ENCODE measurements at regions not wholly inside any gene's neighbourhood (a gene's known extent, or its start where the extent isn't known, plus 50 kb on each side); places are given as distances from the start of the nearest gene placed in this dataset.
"Not testable (repeated sequence)": the region's sequence is repeated elsewhere in the genome, so short reads cannot be mapped to it uniquely, and the experiment has no call there.

- H3K9ac ChIP-seq (ENCODE audit: low read length): no peak overlapping the region
- no peak overlapping the region for H3K4me3 ChIP-seq (ENCODE audit: low read length)
- H3K27me3 ChIP-seq (replicated peaks; ENCODE audit: control insufficient read depth, insufficient read depth, low read length): no peaks in the 10 kb centered on the region
- no peaks in the 10 kb centered on the region for H3K36me3 ChIP-seq (ENCODE audit: control insufficient read depth, insufficient read depth, low read length, severe bottlenecking)
- no peak for DNase-seq (ENCODE audit: low read depth)
- H3K4me1 ChIP-seq (ENCODE audit: control insufficient read depth, insufficient read depth, low read length): no peaks in the 10 kb centered on the region
- H3K9me3 ChIP-seq (ENCODE audit: control insufficient read depth, low read length): no peaks in the 10 kb centered on the region
These were observed 134.0 kb downstream of the ISOC1 start for GRCh38 chr5:129228577-129228976.

GRCh38 chr5:129241755-129242154 lies 147.2 kb downstream of the ISOC1 start:
- Histone ChIP-seq H3K9me3 (ENCODE audit: control insufficient read depth, low read length) (no peaks in the 10 kb centered on the region), H3K4me3 (ENCODE audit: low read length) (no peak overlapping the region), H3K27me3 (replicated peaks; ENCODE audit: control insufficient read depth, insufficient read depth, low read length) (no peaks in the 10 kb centered on the region), H3K9ac (ENCODE audit: low read length) (no peak overlapping the region), H3K36me3 (ENCODE audit: control insufficient read depth, insufficient read depth, low read length, severe bottlenecking) (no peaks in the 10 kb centered on the region), H3K4me1 (ENCODE audit: control insufficient read depth, insufficient read depth, low read length) (peaks cover 43% of the 10 kb centered on the region)
- DNase-seq (ENCODE audit: low read depth): no peak

GRCh38 chr5:129243039-129243438 lies 148.5 kb downstream of the ISOC1 start:
- no peaks in the 10 kb centered on the region for H3K27me3 ChIP-seq (replicated peaks; ENCODE audit: control insufficient read depth, insufficient read depth, low read length)
- H3K36me3 ChIP-seq (ENCODE audit: control insufficient read depth, insufficient read depth, low read length, severe bottlenecking): no peaks in the 10 kb centered on the region
- H3K9me3 ChIP-seq (ENCODE audit: control insufficient read depth, low read length): no peaks in the 10 kb centered on the region
- peaks cover 43% of the 10 kb centered on the region for H3K4me1 ChIP-seq (ENCODE audit: control insufficient read depth, insufficient read depth, low read length)
- DNase-seq (ENCODE audit: low read depth): peak; percentile 72
- no peak overlapping the region for H3K4me3 ChIP-seq (ENCODE audit: low read length)
- H3K9ac ChIP-seq (ENCODE audit: low read length): no peak overlapping the region

DNA sequence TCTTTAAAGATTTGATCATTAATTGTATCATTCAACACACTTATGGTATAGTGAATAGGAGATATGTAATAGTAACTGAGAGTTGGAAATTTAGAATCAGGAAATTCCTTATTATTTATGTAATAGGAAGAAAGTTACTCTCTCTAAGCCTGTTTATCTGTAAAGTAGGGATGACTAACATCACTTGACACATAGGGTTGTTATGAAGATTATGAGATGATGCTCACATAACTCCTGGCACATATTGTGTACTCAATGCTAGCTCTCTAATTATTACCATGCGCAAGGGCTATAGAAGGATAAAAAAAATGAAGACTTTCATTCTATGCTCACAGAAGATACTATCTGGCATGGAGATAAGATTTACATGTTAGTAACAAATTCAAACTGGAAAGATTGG lies 149.9 kb downstream of the ISOC1 start:
- Histone ChIP-seq H3K4me1 (ENCODE audit: control insufficient read depth, insufficient read depth, low read length) (peaks cover 43% of the 10 kb centered on the region), H3K27me3 (replicated peaks; ENCODE audit: control insufficient read depth, insufficient read depth, low read length) (no peaks in the 10 kb centered on the region), H3K9ac (ENCODE audit: low read length) (no peak overlapping the region), H3K36me3 (ENCODE audit: control insufficient read depth, insufficient read depth, low read length, severe bottlenecking) (no peaks in the 10 kb centered on the region), H3K9me3 (ENCODE audit: control insufficient read depth, low read length) (no peaks in the 10 kb centered on the region), H3K4me3 (ENCODE audit: low read length) (no peak overlapping the region)
- DNase-seq (ENCODE audit: low read depth): peak; percentile 51

- Histone ChIP-seq H3K9ac (ENCODE audit: low read length) (peak overlapping the region; percentile 72), H3K27me3 (replicated peaks; ENCODE audit: control insufficient read depth, insufficient read depth, low read length) (no peaks in the 10 kb centered on the region), H3K4me3 (ENCODE audit: low read length) (peak overlapping the region; percentile 34), H3K4me1 (ENCODE audit: control insufficient read depth, insufficient read depth, low read length) (peaks cover 43% of the 10 kb centered on the region), H3K9me3 (ENCODE audit: control insufficient read depth, low read length) (no peaks in the 10 kb centered on the region), H3K36me3 (ENCODE audit: control insufficient read depth, insufficient read depth, low read length, severe bottlenecking) (no peaks in the 10 kb centered on the region)
- DNase-seq (ENCODE audit: low read depth): peak; percentile 30
These were observed 150.9 kb downstream of the ISOC1 start for GRCh38 chr5:129245489-129245888.

GRCh38 chr5:129246088-129246487 lies 151.5 kb downstream of the ISOC1 start:
- no peaks in the 10 kb centered on the region for H3K36me3 ChIP-seq (ENCODE audit: control insufficient read depth, insufficient read depth, low read length, severe bottlenecking)
- no peaks in the 10 kb centered on the region for H3K9me3 ChIP-seq (ENCODE audit: control insufficient read depth, low read length)
- H3K4me1 ChIP-seq (ENCODE audit: control insufficient read depth, insufficient read depth, low read length): peaks cover 43% of the 10 kb centered on the region
- H3K9ac ChIP-seq (ENCODE audit: low read length): peak overlapping the region; percentile 72
- H3K4me3 ChIP-seq (ENCODE audit: low read length): peak overlapping the region; percentile 34
- peak; percentile 52 for DNase-seq (ENCODE audit: low read depth)
- no peaks in the 10 kb centered on the region for H3K27me3 ChIP-seq (replicated peaks; ENCODE audit: control insufficient read depth, insufficient read depth, low read length)

DNA sequence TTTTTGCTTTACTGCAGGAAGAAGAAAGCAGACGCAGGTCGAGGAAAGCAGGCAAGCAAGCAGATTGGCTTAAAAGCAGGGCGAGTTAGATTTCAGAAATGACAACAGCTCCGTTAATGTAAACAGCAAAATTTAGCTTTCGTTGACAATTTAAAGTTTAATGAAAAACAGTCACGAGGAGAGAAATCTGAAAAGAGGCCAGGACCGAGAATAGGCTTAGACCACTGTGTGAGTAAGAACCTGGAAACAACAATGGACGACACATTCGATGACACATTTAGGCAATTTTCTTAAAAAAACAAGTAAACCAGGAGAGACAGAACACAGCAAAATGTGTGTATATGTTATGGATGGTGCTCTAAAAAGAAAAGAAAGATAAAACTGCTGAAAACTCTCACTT lies 155.3 kb downstream of the ISOC1 start:
- Histone ChIP-seq H3K4me3 (ENCODE audit: low read length) (peak overlapping the region; percentile 49), H3K9me3 (ENCODE audit: control insufficient read depth, low read length) (peaks cover 10% of the 10 kb centered on the region), H3K27me3 (replicated peaks; ENCODE audit: control insufficient read depth, insufficient read depth, low read length) (no peaks in the 10 kb centered on the region), H3K4me1 (ENCODE audit: control insufficient read depth, insufficient read depth, low read length) (peaks cover 17% of the 10 kb centered on the region), H3K36me3 (ENCODE audit: control insufficient read depth, insufficient read depth, low read length, severe bottlenecking) (no peaks in the 10 kb centered on the region), H3K9ac (ENCODE audit: low read length) (no peak overlapping the region)
- DNase-seq (ENCODE audit: low read depth): peak; percentile 22

DNA sequence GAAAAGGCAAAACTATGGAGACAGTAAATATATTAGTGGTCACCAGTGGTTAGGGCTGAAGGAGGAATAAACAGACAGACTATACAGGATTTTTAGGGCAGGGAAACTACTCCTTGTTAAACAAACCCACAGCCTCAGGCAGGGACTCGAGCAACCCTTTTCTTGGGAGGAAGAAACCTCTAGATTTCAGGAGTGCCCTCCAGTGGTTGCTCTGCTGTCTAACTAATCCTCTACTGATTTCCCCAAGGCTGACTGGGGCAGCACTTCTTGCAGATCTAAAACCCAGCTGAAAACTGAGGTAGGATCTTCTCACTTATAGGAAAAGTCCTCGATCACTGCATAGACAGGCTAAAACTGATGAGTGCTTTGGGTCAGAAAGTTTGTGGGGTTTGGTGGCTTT lies 176.8 kb downstream of the ISOC1 start:
- no peaks in the 10 kb centered on the region for H3K9me3 ChIP-seq (ENCODE audit: control insufficient read depth, low read length)
- H3K4me1 ChIP-seq (ENCODE audit: control insufficient read depth, insufficient read depth, low read length): no peaks in the 10 kb centered on the region
- peak; percentile 27 for DNase-seq (ENCODE audit: low read depth)
- H3K4me3 ChIP-seq (ENCODE audit: low read length): no peak overlapping the region
- no peaks in the 10 kb centered on the region for H3K36me3 ChIP-seq (ENCODE audit: control insufficient read depth, insufficient read depth, low read length, severe bottlenecking)
- H3K9ac ChIP-seq (ENCODE audit: low read length): no peak overlapping the region
- no peaks in the 10 kb centered on the region for H3K27me3 ChIP-seq (replicated peaks; ENCODE audit: control insufficient read depth, insufficient read depth, low read length)

- H3K36me3 ChIP-seq (ENCODE audit: control insufficient read depth, insufficient read depth, low read length, severe bottlenecking): no peaks in the 10 kb centered on the region
- no peaks in the 10 kb centered on the region for H3K27me3 ChIP-seq (replicated peaks; ENCODE audit: control insufficient read depth, insufficient read depth, low read length)
- H3K4me3 ChIP-seq (ENCODE audit: low read length): no peak overlapping the region
- H3K4me1 ChIP-seq (ENCODE audit: control insufficient read depth, insufficient read depth, low read length): no peaks in the 10 kb centered on the region
- no peak for DNase-seq (ENCODE audit: low read depth)
- no peak overlapping the region for H3K9ac ChIP-seq (ENCODE audit: low read length)
- H3K9me3 ChIP-seq (ENCODE audit: control insufficient read depth, low read length): no peaks in the 10 kb centered on the region
These were observed 176.1 kb upstream of the ADAMTS19 start for GRCh38 chr5:129284010-129284409.

DNA sequence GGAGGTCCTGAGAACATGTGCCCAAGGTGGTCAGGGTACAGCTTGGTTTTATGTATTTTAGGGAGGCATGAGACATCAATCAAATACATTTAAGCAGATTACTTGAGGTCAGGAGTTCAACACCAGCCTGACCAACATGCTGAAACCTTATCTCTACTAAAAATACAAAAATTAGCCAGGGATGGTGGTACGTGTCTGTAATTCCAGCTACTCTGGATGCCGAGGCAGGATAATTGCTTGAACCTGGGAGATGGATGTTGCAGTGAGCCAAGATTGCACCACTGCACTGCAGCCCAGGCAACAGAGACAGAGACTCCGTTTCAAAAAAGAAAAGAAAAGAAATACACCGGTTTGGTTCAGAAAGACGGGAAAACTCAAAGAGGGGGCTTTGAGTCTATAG lies 165.9 kb upstream of the ADAMTS19 start:
- H3K9me3 ChIP-seq (ENCODE audit: control insufficient read depth, low read length); H3K9ac ChIP-seq (ENCODE audit: low read length); DNase-seq (ENCODE audit: low read depth); H3K4me1 ChIP-seq (ENCODE audit: control insufficient read depth, insufficient read depth, low read length); H3K27me3 ChIP-seq (replicated peaks; ENCODE audit: control insufficient read depth, insufficient read depth, low read length); H3K36me3 ChIP-seq (ENCODE audit: control insufficient read depth, insufficient read depth, low read length, severe bottlenecking); H3K4me3 ChIP-seq (ENCODE audit: low read length): not testable (repeated sequence)

DNA sequence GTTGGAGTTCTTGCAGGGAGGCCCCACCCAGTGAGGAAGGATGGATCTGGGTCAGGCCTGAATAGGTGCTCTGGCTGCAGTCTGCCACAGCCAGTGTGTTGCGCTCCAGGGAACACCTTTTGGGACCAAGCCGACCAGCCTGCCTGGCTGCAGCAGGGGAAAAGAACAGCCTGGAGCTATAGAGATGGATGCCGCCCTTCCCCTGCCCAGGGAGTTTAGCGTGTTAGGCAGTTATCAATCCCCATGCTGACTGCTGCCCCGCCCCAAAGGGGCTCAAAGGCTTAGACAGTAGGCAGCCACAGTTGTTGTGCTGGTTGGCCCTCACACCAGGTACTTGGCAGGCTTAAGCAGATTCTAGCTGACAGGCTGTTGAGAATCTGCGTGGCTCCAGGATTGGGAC lies 153.4 kb upstream of the ADAMTS19 start:
- Histone ChIP-seq H3K4me3 (ENCODE audit: low read length) (no peak overlapping the region), H3K27me3 (replicated peaks; ENCODE audit: control insufficient read depth, insufficient read depth, low read length) (no peaks in the 10 kb centered on the region), H3K36me3 (ENCODE audit: control insufficient read depth, insufficient read depth, low read length, severe bottlenecking) (no peaks in the 10 kb centered on the region), H3K9me3 (ENCODE audit: control insufficient read depth, low read length) (peaks cover 10% of the 10 kb centered on the region), H3K4me1 (ENCODE audit: control insufficient read depth, insufficient read depth, low read length) (no peaks in the 10 kb centered on the region), H3K9ac (ENCODE audit: low read length) (no peak overlapping the region)
- no peak for DNase-seq (ENCODE audit: low read depth)

DNA sequence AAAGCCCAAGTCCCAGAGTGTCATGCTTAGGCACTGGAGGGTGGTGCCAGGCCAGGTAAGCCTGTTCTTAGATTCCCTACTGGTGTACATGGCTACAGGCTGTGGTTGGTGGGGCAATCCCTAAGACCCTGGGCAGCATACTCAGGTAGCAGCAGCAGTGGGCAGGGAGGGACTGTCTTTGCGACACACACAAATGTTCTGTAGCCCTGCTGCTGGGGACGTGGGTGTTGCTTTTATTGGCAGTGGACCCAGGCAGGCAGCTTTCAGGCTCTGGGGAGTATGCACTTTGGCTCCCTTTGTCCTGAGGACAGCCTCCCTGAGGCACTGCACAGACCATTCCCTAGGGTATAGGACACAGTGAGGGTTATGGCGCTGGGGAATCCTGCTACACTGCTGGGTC lies 137.1 kb upstream of the ADAMTS19 start:
- Histone ChIP-seq H3K27me3 (replicated peaks; ENCODE audit: control insufficient read depth, insufficient read depth, low read length) (no peaks in the 10 kb centered on the region), H3K4me1 (ENCODE audit: control insufficient read depth, insufficient read depth, low read length) (no peaks in the 10 kb centered on the region), H3K36me3 (ENCODE audit: control insufficient read depth, insufficient read depth, low read length, severe bottlenecking) (no peaks in the 10 kb centered on the region), H3K9me3 (ENCODE audit: control insufficient read depth, low read length) (peaks cover 2% of the 10 kb centered on the region), H3K4me3 (ENCODE audit: low read length) (no peak overlapping the region), H3K9ac (ENCODE audit: low read length) (no peak overlapping the region)
- no peak for DNase-seq (ENCODE audit: low read depth)
